GM18870 (cell line): ENCODE measurements at regions not wholly inside any gene's neighbourhood (a gene's known extent, or its start where the extent isn't known, plus 50 kb on each side); places are given as distances from the start of the nearest gene placed in this dataset.

Experiments
- ATAC-seq: cut with Tn5 transposase; IDR thresholded peaks from one replicate; pipeline ENCODE4 v1.9.1; 2021; ENCODE audit warnings: moderate library complexity; ENCODE audit not compliant: unreplicated experiment

GRCh38 chr14:86675059-86675458 is 1145.1 kb downstream of the FLRT2 start:
- ATAC-seq: no peak

GRCh38 chr14:86673523-86673969 is 1143.6 kb downstream of the FLRT2 start:
- ATAC-seq: no peak

- no peak for ATAC-seq
These were observed 1142.1 kb downstream of the FLRT2 start for GRCh38 chr14:86672080-86672479.

GRCh38 chr14:86665975-86666374 is 1136.0 kb downstream of the FLRT2 start:
- no peak for ATAC-seq

GRCh38 chr14:86662334-86662733 is 1132.4 kb downstream of the FLRT2 start:
- no peak for ATAC-seq

- no peak for ATAC-seq
These were observed 1124.7 kb downstream of the FLRT2 start for GRCh38 chr14:86654558-86655184.

GRCh38 chr14:86652526-86652925 is 1122.6 kb downstream of the FLRT2 start:
- ATAC-seq: no peak

GRCh38 chr14:86646696-86647690 is 1117.0 kb downstream of the FLRT2 start:
- no peak for ATAC-seq

- no peak for ATAC-seq
These were observed 1116.2 kb downstream of the FLRT2 start for GRCh38 chr14:86646125-86646524.

- no peak for ATAC-seq
These were observed 1111.4 kb downstream of the FLRT2 start for GRCh38 chr14:86641310-86641709.

- no peak for ATAC-seq
These were observed 1110.3 kb downstream of the FLRT2 start for GRCh38 chr14:86640288-86640687.

- ATAC-seq: no peak
These were observed 1109.7 kb downstream of the FLRT2 start for GRCh38 chr14:86639666-86640065.

GRCh38 chr14:86639146-86639545 is 1109.2 kb downstream of the FLRT2 start:
- ATAC-seq: no peak

GRCh38 chr14:86627080-86627479 is 1097.1 kb downstream of the FLRT2 start:
- ATAC-seq: no peak

- no peak for ATAC-seq
These were observed 1096.6 kb downstream of the FLRT2 start for GRCh38 chr14:86626530-86626929.

GRCh38 chr14:86625637-86626036 is 1095.7 kb downstream of the FLRT2 start:
- ATAC-seq: no peak

- ATAC-seq: no peak
These were observed 1089.8 kb downstream of the FLRT2 start for GRCh38 chr14:86619726-86620125.

- ATAC-seq: no peak
These were observed 1083.8 kb downstream of the FLRT2 start for GRCh38 chr14:86613786-86614185.

- no peak for ATAC-seq
These were observed 1083.2 kb downstream of the FLRT2 start for GRCh38 chr14:86613126-86613525.

GRCh38 chr14:86604561-86604960 is 1074.6 kb downstream of the FLRT2 start:
- ATAC-seq: no peak

- ATAC-seq: no peak
These were observed 1072.3 kb downstream of the FLRT2 start for GRCh38 chr14:86602263-86602662.

GRCh38 chr14:86601813-86602212 is 1071.9 kb downstream of the FLRT2 start:
- no peak for ATAC-seq
